ENCODE measurements at regions not wholly inside any gene's neighbourhood (a gene's known extent, or its start where the extent isn't known, plus 50 kb on each side); places are given as distances from the start of the nearest gene placed in this dataset.

GRCh38 chr6:119544325-119545175 is 195.0 kb upstream of the MAN1A1 start:
- no peak overlapping the region for H3K27ac ChIP-seq (ENCODE audit: low read length)
- no peak overlapping the region for H3K4me3 ChIP-seq (ENCODE audit: low read depth in 2 of 2, low read length in 2 of 2)
- H3K4me1 ChIP-seq (ENCODE audit: control insufficient read depth, insufficient read depth, low read length): no peaks in the 10 kb centered on the region
- ATAC-seq (no peak), DNase-seq (ENCODE audit: low read depth, low spot score) (no peak)
- TF ChIP-seq SIN3A (IDR thresholded peaks at IDR 0.05; ENCODE audit: borderline replicate concordance, insufficient read depth, low read depth, low read length): no peak
- TF ChIP-seq, protein P1, sequence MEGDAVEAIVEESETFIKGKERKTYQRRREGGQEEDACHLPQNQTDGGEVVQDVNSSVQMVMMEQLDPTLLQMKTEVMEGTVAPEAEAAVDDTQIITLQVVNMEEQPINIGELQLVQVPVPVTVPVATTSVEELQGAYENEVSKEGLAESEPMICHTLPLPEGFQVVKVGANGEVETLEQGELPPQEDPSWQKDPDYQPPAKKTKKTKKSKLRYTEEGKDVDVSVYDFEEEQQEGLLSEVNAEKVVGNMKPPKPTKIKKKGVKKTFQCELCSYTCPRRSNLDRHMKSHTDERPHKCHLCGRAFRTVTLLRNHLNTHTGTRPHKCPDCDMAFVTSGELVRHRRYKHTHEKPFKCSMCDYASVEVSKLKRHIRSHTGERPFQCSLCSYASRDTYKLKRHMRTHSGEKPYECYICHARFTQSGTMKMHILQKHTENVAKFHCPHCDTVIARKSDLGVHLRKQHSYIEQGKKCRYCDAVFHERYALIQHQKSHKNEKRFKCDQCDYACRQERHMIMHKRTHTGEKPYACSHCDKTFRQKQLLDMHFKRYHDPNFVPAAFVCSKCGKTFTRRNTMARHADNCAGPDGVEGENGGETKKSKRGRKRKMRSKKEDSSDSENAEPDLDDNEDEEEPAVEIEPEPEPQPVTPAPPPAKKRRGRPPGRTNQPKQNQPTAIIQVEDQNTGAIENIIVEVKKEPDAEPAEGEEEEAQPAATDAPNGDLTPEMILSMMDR (IDR thresholded peaks at IDR 0.05): no peak
- BruUV-seq (replicated peaks): no TSS peak
- ChIA-PET POLR2A (no interaction called here), CTCF (no interaction called here)
- in situ Hi-C loops (cut with HindIII; ENCODE audit: low pct_unique_long_range_greater_than_20kb, low sequenced_read_pairs): no loop called here
- no peaks in the 10 kb centered on the region for H3K9me3 ChIP-seq (ENCODE audit: control insufficient read depth, insufficient read depth, low read depth, low read length)
- no peaks in the 10 kb centered on the region for H3K27me3 ChIP-seq (ENCODE audit: control insufficient read depth, insufficient read depth, low read length)
- intact Hi-C loops (cut with micrococcal nuclease; ENCODE audit: unreplicated experiment): no loop called here
- no peaks in the 10 kb centered on the region for H3K36me3 ChIP-seq (ENCODE audit: control insufficient read depth, insufficient read depth, low read length)

DNA sequence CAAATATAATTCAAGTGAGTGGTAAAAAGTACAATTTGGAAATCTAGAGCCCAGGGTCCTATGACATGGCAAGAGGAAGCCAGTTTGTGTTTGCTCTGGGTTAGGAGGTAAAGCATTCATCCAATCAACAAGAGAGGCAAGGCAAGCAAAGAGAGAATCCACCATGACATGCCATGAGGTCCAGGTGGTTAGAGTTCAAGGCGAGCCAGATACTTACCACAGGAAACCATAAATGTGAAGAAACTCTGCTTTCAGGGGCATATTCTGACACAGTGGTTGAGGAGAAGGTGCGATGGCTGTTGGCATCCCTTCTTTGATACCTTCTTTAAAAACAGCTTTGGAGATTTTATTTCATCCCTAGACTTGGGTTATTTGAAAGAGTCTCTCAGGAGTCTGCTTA is 193.8 kb upstream of the MAN1A1 start:
- H3K27me3 ChIP-seq (ENCODE audit: control insufficient read depth, insufficient read depth, low read length): no peaks in the 10 kb centered on the region
- no peaks in the 10 kb centered on the region for H3K36me3 ChIP-seq (ENCODE audit: control insufficient read depth, insufficient read depth, low read length)
- TF ChIP-seq, protein P1 (IDR thresholded peaks at IDR 0.05): no peak
- TF ChIP-seq REST (IDR thresholded peaks at IDR 0.05; ENCODE audit: insufficient read depth in 1 of 2, low read depth in 2 of 2, low read length in 1 of 2): no peak
- TF ChIP-seq POLR2AphosphoS5 (IDR thresholded peaks at IDR 0.05; ENCODE audit: low read depth, low read length): no peak
- no peak for TF ChIP-seq SIN3A (IDR thresholded peaks at IDR 0.05; ENCODE audit: borderline replicate concordance, insufficient read depth, low read depth, low read length)
- CTCF ChIA-PET: no interaction called here
- ATAC-seq (no peak), DNase-seq (ENCODE audit: low read depth, low spot score) (no peak)
- H3K4me3 ChIP-seq (ENCODE audit: low read depth in 2 of 2, low read length in 2 of 2): no peak overlapping the region
- in situ Hi-C loops (cut with HindIII; ENCODE audit: low pct_unique_long_range_greater_than_20kb, low sequenced_read_pairs) (no loop called here), intact Hi-C loops (cut with micrococcal nuclease; ENCODE audit: unreplicated experiment) (no loop called here)
- no peaks in the 10 kb centered on the region for H3K9me3 ChIP-seq (ENCODE audit: control insufficient read depth, insufficient read depth, low read depth, low read length)
- no peak overlapping the region for H3K27ac ChIP-seq (ENCODE audit: low read length)
- BruUV-seq (replicated peaks): no TSS peak
- POLR2A ChIA-PET: no interaction called here
- H3K4me1 ChIP-seq (ENCODE audit: control insufficient read depth, insufficient read depth, low read length): no peaks in the 10 kb centered on the region
